Lung (tissue), 11 donors: ENCODE measurements at regions not wholly inside any gene's neighbourhood (a gene's known extent, or its start where the extent isn't known, plus 50 kb on each side); places are given as distances from the start of the nearest gene placed in this dataset.

Experiments
- ATAC-seq: fragments of 200-7000 bp; cut with Tn5 transposase; one replicate; pipeline ENCODE4 v1.9.1; 2020; ENCODE audit warnings: moderate number of reproducible peaks; ENCODE audit not compliant: insufficient read depth, low FRiP score
- DNase-seq, 3 donors: peaks; one replicate each; pipeline ENCODE4 v3.0.0-alpha.2; 2013 to 2017
- H3K27ac ChIP-seq, 2 donors: one replicate each; pipeline ENCODE4 v1.5.1; 2013; ENCODE audit warnings: mild to moderate bottlenecking in 2 of 2, moderate library complexity in 2 of 2, control low read depth in 1 of 2, inconsistent platforms in 1 of 2, low read depth in 1 of 2, low read length in 1 of 2
- H3K27me3 ChIP-seq, 3 donors: one replicate each; pipeline ENCODE4 v1.5.1; 2013; ENCODE audit warnings: low read length in 2 of 3; ENCODE audit not compliant: control insufficient read depth in 3 of 3, insufficient read depth in 3 of 3
- H3K36me3 ChIP-seq, 4 donors: one replicate each; pipeline ENCODE4 v1.5.1; 2013; ENCODE audit warnings: low read length in 4 of 4, mild to moderate bottlenecking in 1 of 4, moderate library complexity in 1 of 4; ENCODE audit not compliant: control insufficient read depth in 4 of 4, insufficient read depth in 4 of 4
- H3K4me1 ChIP-seq, 5 donors: one replicate each; pipeline ENCODE4 v1.5.1; 2013; ENCODE audit warnings: low read length in 5 of 5, mild to moderate bottlenecking in 2 of 5, moderate library complexity in 1 of 5; ENCODE audit not compliant: control insufficient read depth in 5 of 5, insufficient read depth in 5 of 5
- H3K4me3 ChIP-seq: one replicate; pipeline ENCODE4 v1.5.1; 2013; ENCODE audit warnings: mild to moderate bottlenecking, control low read depth, moderate library complexity
- H3K9ac ChIP-seq, 2 donors: one replicate each; pipeline ENCODE4 v1.5.1; 2013; ENCODE audit warnings: low read length in 2 of 2, control low read depth in 1 of 2; ENCODE audit not compliant: insufficient read depth in 1 of 2
- H3K9me3 ChIP-seq, 4 donors: one replicate each; pipeline ENCODE4 v1.5.1; 2013; ENCODE audit warnings: low read length in 3 of 4, mild to moderate bottlenecking in 1 of 4, moderate library complexity in 1 of 4; ENCODE audit not compliant: control insufficient read depth in 4 of 4, insufficient read depth in 3 of 4
- CTCF ChIP-seq: IDR thresholded peaks from 2 replicates; pipeline ENCODE4 v1.5.1; 2012; ENCODE audit warnings: mild to moderate bottlenecking; ENCODE audit errors: control extremely low read depth, extremely low read depth
- WGBS, 2 donors: extraction: QIAGEN DNeasy Blood & Tissue Kit; methylation state at CpG; one replicate each; pipeline ENCODE4 v1.1.7; 2013; 5-methylcytosine and 5-hydroxymethylcytosine counted together
- donor health status: control.
- donor health status: control.
- donor health status: Bipolar disorder and iron deficiency.
- donor health status: healthy.
- donor health status: DM: yes; HTN: yes; CAD: no.

DNA sequence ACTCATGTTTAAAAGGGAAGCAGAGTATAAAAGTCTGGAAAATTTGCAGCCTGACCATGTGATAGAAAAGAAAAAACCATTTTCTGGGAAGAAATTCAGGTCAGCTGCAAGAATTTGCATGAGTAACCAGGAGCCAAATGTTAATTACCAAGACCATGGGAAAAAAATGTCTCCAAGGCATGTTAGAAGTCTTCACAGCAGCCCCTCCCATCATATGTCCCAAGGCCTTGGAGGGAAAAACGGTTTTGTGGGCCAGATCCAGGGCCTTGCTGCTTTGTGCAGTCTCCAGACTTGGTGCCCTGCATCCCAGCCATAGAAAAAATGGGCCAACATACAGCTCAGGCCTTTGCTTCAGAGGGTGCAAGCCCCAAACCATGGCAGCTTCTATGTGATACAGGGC, 1019.6 kb upstream of the SORCS1 start:
- Histone ChIP-seq H3K4me1 (peaks cover 0 to 22% (median 0%) of the 10 kb centered on the region in 5 donors), H3K27ac (no peak overlapping the region), H3K9ac (no peak overlapping the region), H3K36me3 (no peaks in the 10 kb centered on the region), H3K27me3 (no peaks in the 10 kb centered on the region), H3K9me3 (no peaks in the 10 kb centered on the region), H3K4me3 (no peak overlapping the region)
- DNase-seq (no peak), ATAC-seq (no peak)
- no peak for TF ChIP-seq CTCF
- WGBS, 2 donors = 34 to 46% methylated on average over 1 of the region's 1 CpG

DNA sequence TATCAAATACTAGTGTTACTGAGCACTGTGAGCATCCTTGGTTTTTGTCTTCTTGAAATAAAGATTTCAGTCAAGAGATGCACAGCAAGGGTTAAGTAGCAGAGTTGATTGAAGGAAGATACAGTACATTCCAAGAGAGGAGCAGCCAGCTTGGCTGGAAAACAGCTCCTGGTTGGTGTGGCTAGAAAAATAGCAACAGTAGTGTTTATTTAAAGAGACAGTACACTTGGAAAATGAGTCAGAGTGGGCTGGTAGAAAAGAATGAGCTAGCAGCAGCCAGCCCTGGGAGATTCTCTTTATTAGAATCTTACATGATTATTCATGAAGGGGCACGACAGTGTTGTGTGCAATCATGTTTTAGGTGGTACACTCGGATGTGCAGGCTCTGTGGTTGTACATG, 1016.4 kb upstream of the SORCS1 start:
- Histone ChIP-seq H3K9ac (no peak overlapping the region), H3K9me3 (no peaks in the 10 kb centered on the region), H3K4me3 (no peak overlapping the region), H3K27me3 (no peaks in the 10 kb centered on the region), H3K27ac (no peak overlapping the region), H3K36me3 (no peaks in the 10 kb centered on the region), H3K4me1 (peaks cover 0 to 14% (median 0%) of the 10 kb centered on the region in 5 donors)
- DNase-seq (peak; percentile 66 to 72 (median 66)), ATAC-seq (no peak)
- TF ChIP-seq CTCF = no peak
- 62 to 79% methylated on average over 2 of the region's 2 CpGs for WGBS, 2 donors

- Histone ChIP-seq H3K9me3 (no peaks in the 10 kb centered on the region), H3K4me1 (no peaks in the 10 kb centered on the region), H3K9ac (no peak overlapping the region), H3K36me3 (no peaks in the 10 kb centered on the region), H3K27me3 (no peaks in the 10 kb centered on the region), H3K4me3 (no peak overlapping the region), H3K27ac (no peak overlapping the region)
- TF ChIP-seq CTCF = no peak
- WGBS, 2 donors = 62 to 63% methylated on average over 1 of the region's 1 CpG
- no peak for ATAC-seq
- DNase-seq = no peak
Measured at GRCh38 chr10:108169846-108170245, 1005.3 kb upstream of the SORCS1 start.

DNA sequence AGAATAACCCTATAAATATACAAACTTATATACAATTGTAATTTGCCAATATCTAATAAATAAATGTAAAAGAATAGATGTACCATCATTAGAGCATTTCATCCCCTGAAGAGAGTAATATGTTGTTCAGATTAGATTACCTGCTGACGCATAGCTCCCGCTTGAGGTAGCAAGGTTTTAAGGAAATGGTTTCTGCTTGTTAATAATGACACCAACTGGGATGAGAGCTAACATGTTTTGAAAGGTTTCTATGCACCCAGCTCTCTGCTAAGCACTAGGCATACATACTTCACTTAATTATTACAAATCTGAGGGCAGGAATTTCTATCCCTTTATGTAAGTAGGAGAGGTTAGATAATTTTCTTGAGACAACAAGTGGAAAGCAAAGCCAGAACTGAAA, 1003.3 kb upstream of the SORCS1 start:
- ATAC-seq = no peak
- WGBS, 2 donors = 92 to 96% methylated on average over 2 of the region's 2 CpGs
- no peaks in the 10 kb centered on the region for H3K4me1 ChIP-seq
- H3K4me3 ChIP-seq = no peak overlapping the region
- no peaks in the 10 kb centered on the region for H3K9me3 ChIP-seq
- H3K27me3 ChIP-seq = no peaks in the 10 kb centered on the region
- no peak overlapping the region for H3K27ac ChIP-seq
- no peaks in the 10 kb centered on the region for H3K36me3 ChIP-seq
- H3K9ac ChIP-seq = no peak overlapping the region
- TF ChIP-seq CTCF = no peak
- DNase-seq = no peak
